SH-SY5Y (cell line): ENCODE measurements at regions not wholly inside any gene's neighbourhood (a gene's known extent, or its start where the extent isn't known, plus 50 kb on each side); places are given as distances from the start of the nearest gene placed in this dataset.

Experiments
- GATA2 ChIP-seq: IDR thresholded peaks from 2 replicates; pipeline ENCODE4 v1.6.1; 2011; ENCODE audit warnings: mild to moderate bottlenecking, low read depth, low read length
- GATA3 ChIP-seq: IDR thresholded peaks from 2 replicates; pipeline ENCODE4 v1.6.1; 2011; ENCODE audit warnings: low read depth, mild to moderate bottlenecking, low read length, moderate library complexity

GRCh38 chr6:27836783-27837624, 75.2 kb downstream of the OR2B2 start:
- TF ChIP-seq GATA2, result peak; percentile 55
- TF ChIP-seq GATA3, result no peak
